Activated CD8-positive, alpha-beta memory T cell treated with anti-CD3 and anti-CD28 coated beads, Interleukin-2, amount 50 U/mL, for 1 hour (primary cell): ENCODE measurements at regions not wholly inside any gene's neighbourhood (a gene's known extent, or its start where the extent isn't known, plus 50 kb on each side); places are given as distances from the start of the nearest gene placed in this dataset.

Experiments used
- DNase-seq: peaks from one replicate; pipeline ENCODE4 v3.0.0-alpha.2; 2020; ENCODE audit errors: extremely low read depth

- no peak for DNase-seq
Measured at GRCh38 chr22:49289822-49290679, 537.6 kb downstream of the BRD1 start.

GRCh38 chr22:49286181-49286760 is 541.4 kb downstream of the BRD1 start:
- no peak for DNase-seq

- no peak for DNase-seq
Measured at GRCh38 chr22:49284931-49285330, 542.7 kb downstream of the BRD1 start.

- no peak for DNase-seq
Measured at GRCh38 chr22:49284056-49284784, 543.5 kb downstream of the BRD1 start.

GRCh38 chr22:49282596-49282995 is 545.1 kb downstream of the BRD1 start:
- no peak for DNase-seq

GRCh38 chr22:49281467-49282340 is 546.0 kb downstream of the BRD1 start:
- DNase-seq = no peak

GRCh38 chr22:49278340-49278739 is 549.3 kb downstream of the BRD1 start:
- DNase-seq = no peak

GRCh38 chr22:49276567-49276966 is 551.1 kb downstream of the BRD1 start:
- DNase-seq = no peak

- no peak for DNase-seq
Measured at GRCh38 chr22:49274754-49275380, 552.8 kb downstream of the BRD1 start.

- no peak for DNase-seq
Measured at GRCh38 chr22:49272546-49273125, 555.0 kb downstream of the BRD1 start.

- DNase-seq = no peak
Measured at GRCh38 chr22:49271831-49272230, 555.8 kb downstream of the BRD1 start.

GRCh38 chr22:49271369-49271727 is 556.3 kb downstream of the BRD1 start:
- DNase-seq = no peak

- no peak for DNase-seq
Measured at GRCh38 chr22:49270595-49271368, 556.9 kb downstream of the BRD1 start.

GRCh38 chr22:49269928-49270327 is 557.7 kb downstream of the BRD1 start:
- DNase-seq = no peak

- DNase-seq = no peak
Measured at GRCh38 chr22:49269371-49269770, 558.3 kb downstream of the BRD1 start.

- DNase-seq = no peak
Measured at GRCh38 chr22:49268924-49269323, 558.7 kb downstream of the BRD1 start.

- no peak for DNase-seq
Measured at GRCh38 chr22:49267996-49268395, 559.7 kb downstream of the BRD1 start.

GRCh38 chr22:49266561-49267519 is 560.8 kb downstream of the BRD1 start:
- DNase-seq = no peak

GRCh38 chr22:49264696-49265095 is 563.0 kb downstream of the BRD1 start:
- no peak for DNase-seq
